ENCODE measurements at regions not wholly inside any gene's neighbourhood (a gene's known extent, or its start where the extent isn't known, plus 50 kb on each side); places are given as distances from the start of the nearest gene placed in this dataset.
"Not testable (repeated sequence)": the region's sequence is repeated elsewhere in the genome, so short reads cannot be mapped to it uniquely, and the experiment has no call there.

- H3K4me3 Mint-ChIP-seq = no peak overlapping the region
- no peak overlapping the region for H3K27ac Mint-ChIP-seq
- H3K4me3 ChIP-seq (ENCODE audit: low read length in 2 of 2) = no peak overlapping the region
- ChIA-PET CTCF (ENCODE audit: partially characterized antibody) (no interaction called here), POLR2A (ENCODE audit: partially characterized antibody) (no interaction called here)
- H3K9me3 Mint-ChIP-seq = peaks cover 0 to 2% (median 0%) of the 10 kb centered on the region in 8 donors
- H3K27me3 ChIP-seq (ENCODE audit: insufficient read depth, low read length) = no peaks in the 10 kb centered on the region
- H3K36me3 ChIP-seq (ENCODE audit: insufficient read depth, low read length) = no peaks in the 10 kb centered on the region
- no peaks in the 10 kb centered on the region for H3K4me1 ChIP-seq (ENCODE audit: insufficient read depth, low read length)
- no peaks in the 10 kb centered on the region for H3K4me1 Mint-ChIP-seq
- intact Hi-C loops (cut with micrococcal nuclease) = no loop called here
- no peak overlapping the region for H3K27ac ChIP-seq (ENCODE audit: low read depth, low read length)
- H3K36me3 Mint-ChIP-seq = no peaks in the 10 kb centered on the region
- no peak for DNase-seq
- peaks cover 0 to 11% of the 10 kb centered on the region in 2 donors for H3K27me3 Mint-ChIP-seq
- no peaks in the 10 kb centered on the region for H3K9me3 ChIP-seq (ENCODE audit: control insufficient read depth in 1 of 2, low read length in 2 of 2)
Measured at GRCh38 chr5:67934976-67935375, 280.6 kb upstream of the PIK3R1 start.

DNA sequence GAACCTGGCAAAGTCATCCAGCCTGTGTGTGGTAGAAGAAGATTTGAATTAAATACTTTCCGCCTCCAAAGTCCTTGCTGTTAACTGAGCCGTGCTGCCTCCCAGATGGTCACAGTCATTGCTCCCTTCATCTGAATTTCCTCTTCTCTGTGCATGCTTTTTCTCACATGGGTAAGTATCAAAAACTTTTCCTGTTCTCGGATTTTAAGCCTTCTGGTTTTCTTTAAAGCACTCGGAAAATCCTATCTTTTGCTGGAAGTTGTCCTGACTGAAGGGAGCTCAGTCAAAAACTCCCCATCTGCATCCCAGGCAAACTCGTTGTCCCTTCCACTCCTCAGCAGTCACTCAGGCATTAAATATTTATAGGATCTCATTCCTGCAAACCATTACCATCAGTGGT is 290.0 kb upstream of the PIK3R1 start:
- intact Hi-C loops (cut with micrococcal nuclease) = no loop called here
- no peak for DNase-seq
- no peaks in the 10 kb centered on the region for H3K36me3 Mint-ChIP-seq
- Histone ChIP-seq H3K4me3 (ENCODE audit: low read length in 2 of 2) (no peak overlapping the region), H3K4me1 (ENCODE audit: insufficient read depth, low read length) (no peaks in the 10 kb centered on the region), H3K27me3 (ENCODE audit: insufficient read depth, low read length) (no peaks in the 10 kb centered on the region), H3K27ac (ENCODE audit: low read depth, low read length) (no peak overlapping the region), H3K9me3 (ENCODE audit: control insufficient read depth in 1 of 2, low read length in 2 of 2) (no peaks in the 10 kb centered on the region), H3K36me3 (ENCODE audit: insufficient read depth, low read length) (no peaks in the 10 kb centered on the region)
- ChIA-PET CTCF (ENCODE audit: partially characterized antibody) (no interaction called here), POLR2A (ENCODE audit: partially characterized antibody) (no interaction called here)
- no peak overlapping the region for H3K4me3 Mint-ChIP-seq
- no peaks in the 10 kb centered on the region for H3K4me1 Mint-ChIP-seq
- H3K27ac Mint-ChIP-seq = no peak overlapping the region
- H3K27me3 Mint-ChIP-seq = peaks cover 2 to 7% of the 10 kb centered on the region in 2 donors
- H3K9me3 Mint-ChIP-seq = no peaks in the 10 kb centered on the region

DNA sequence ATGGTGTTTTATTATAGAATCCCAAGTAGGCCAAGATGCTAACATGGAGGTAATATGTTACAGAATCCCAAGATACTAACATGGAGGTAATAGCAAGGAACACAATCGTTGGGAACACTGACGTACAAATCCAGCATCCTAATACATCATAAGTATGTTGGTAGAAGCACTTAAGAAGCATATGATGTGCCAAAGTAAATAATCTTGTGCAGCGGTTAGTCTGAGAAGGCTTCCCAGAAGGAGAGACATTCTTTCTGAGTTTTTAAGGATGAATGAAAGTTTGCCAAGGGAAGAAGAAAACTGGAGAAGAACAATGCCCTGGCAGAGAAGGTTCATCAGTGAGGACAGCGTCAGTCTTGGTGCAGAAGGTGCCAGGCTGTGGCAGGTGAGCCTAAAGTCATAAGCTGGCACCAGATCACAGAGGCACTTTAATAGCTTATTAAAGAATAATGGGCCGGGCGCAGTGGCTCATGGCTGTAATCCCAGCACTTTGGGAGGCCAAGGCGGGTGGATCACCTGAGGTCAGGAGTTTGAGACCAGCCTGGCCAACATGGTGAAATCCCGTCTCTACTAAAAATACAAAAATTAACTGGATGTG is 294.5 kb upstream of the PIK3R1 start:
- Mint-ChIP-seq H3K27ac (no peak overlapping the region), H3K9me3 (peaks cover 2 to 11% (median 6%) of the 10 kb centered on the region in 8 donors), H3K27me3 (peaks cover 2 to 6% of the 10 kb centered on the region in 2 donors), H3K36me3 (no peaks in the 10 kb centered on the region), H3K4me1 (no peaks in the 10 kb centered on the region), H3K4me3 (no peak overlapping the region)
- H3K4me3 ChIP-seq (ENCODE audit: low read length in 2 of 2) = no peak overlapping the region
- DNase-seq = no peak
- intact Hi-C loops (cut with micrococcal nuclease) = no loop called here
- H3K36me3 ChIP-seq (ENCODE audit: insufficient read depth, low read length) = no peaks in the 10 kb centered on the region
- H3K4me1 ChIP-seq (ENCODE audit: insufficient read depth, low read length) = no peaks in the 10 kb centered on the region
- H3K9me3 ChIP-seq (ENCODE audit: control insufficient read depth in 1 of 2, low read length in 2 of 2) = no peaks in the 10 kb centered on the region
- CTCF ChIA-PET (ENCODE audit: partially characterized antibody) = no interaction called here
- no peaks in the 10 kb centered on the region for H3K27me3 ChIP-seq (ENCODE audit: insufficient read depth, low read length)
- POLR2A ChIA-PET (ENCODE audit: partially characterized antibody) = no interaction called here
- no peak overlapping the region for H3K27ac ChIP-seq (ENCODE audit: low read depth, low read length)

DNA sequence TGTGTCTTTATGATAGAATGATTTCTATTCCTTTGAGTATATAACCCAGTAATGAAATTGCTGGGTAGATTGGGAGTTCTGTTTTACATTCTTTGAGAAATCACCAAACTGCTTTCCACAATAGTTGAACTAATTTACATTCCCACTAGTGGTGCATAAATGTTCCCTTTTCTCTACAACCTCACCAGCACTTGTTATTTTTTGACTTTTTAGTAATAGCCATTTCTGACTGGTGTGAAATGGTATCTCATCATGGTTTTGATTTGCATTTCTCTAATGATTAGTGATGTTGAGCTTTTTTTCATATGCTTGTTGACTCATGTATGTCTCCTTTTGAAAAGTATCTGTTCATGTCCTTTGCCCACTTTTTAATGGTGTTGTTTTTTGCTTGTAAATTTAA is 296.0 kb upstream of the PIK3R1 start:
- H3K4me3 Mint-ChIP-seq; H3K36me3 Mint-ChIP-seq; H3K4me1 ChIP-seq (ENCODE audit: insufficient read depth, low read length); DNase-seq; CTCF ChIA-PET (ENCODE audit: partially characterized antibody); H3K27me3 ChIP-seq (ENCODE audit: insufficient read depth, low read length); H3K27ac ChIP-seq (ENCODE audit: low read depth, low read length); intact Hi-C loops (cut with micrococcal nuclease); POLR2A ChIA-PET (ENCODE audit: partially characterized antibody); H3K27me3 Mint-ChIP-seq; H3K4me1 Mint-ChIP-seq; H3K4me3 ChIP-seq (ENCODE audit: low read length in 2 of 2); H3K27ac Mint-ChIP-seq; H3K36me3 ChIP-seq (ENCODE audit: insufficient read depth, low read length); H3K9me3 ChIP-seq (ENCODE audit: control insufficient read depth in 1 of 2, low read length in 2 of 2): not testable (repeated sequence)
- H3K9me3 Mint-ChIP-seq = peaks cover 2 to 11% (median 6%) of the 10 kb centered on the region in 8 donors

DNA sequence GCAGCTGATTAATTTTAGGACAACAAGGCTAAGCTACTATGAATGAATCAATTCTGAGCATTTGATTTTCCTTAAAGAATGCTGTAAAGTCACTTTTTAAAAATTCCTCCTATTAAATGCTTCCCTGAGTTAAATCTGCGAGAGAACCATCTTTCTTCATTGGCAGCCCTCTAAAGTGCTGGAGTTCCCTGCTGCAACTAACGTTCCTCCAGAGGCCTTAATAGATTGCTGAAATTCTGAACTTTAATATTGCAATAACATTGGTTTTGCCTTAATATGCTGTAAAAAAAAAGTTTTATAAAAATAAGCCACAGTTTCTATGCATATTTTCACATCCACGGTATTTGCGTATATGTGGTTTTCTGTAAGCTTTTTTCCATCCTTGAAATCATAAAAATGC is 298.0 kb upstream of the PIK3R1 start:
- H3K27me3 ChIP-seq (ENCODE audit: insufficient read depth, low read length) = no peaks in the 10 kb centered on the region
- Mint-ChIP-seq H3K27me3 (peaks cover 2 to 5% of the 10 kb centered on the region in 2 donors), H3K4me3 (no peak overlapping the region), H3K9me3 (peaks cover 2 to 11% (median 6%) of the 10 kb centered on the region in 8 donors), H3K36me3 (no peaks in the 10 kb centered on the region), H3K4me1 (no peaks in the 10 kb centered on the region), H3K27ac (no peak overlapping the region)
- no peak overlapping the region for H3K4me3 ChIP-seq (ENCODE audit: low read length in 2 of 2)
- DNase-seq = no peak
- H3K4me1 ChIP-seq (ENCODE audit: insufficient read depth, low read length) = no peaks in the 10 kb centered on the region
- intact Hi-C loops (cut with micrococcal nuclease) = no loop called here
- ChIA-PET CTCF (ENCODE audit: partially characterized antibody) (interaction anchor here (0.5 to 0.6 kb wide), 2 partner anchors 125 to 320 kb away, joined by 3 read pairs; no protein-coding TSS in a partner anchor), POLR2A (ENCODE audit: partially characterized antibody) (no interaction called here)
- H3K27ac ChIP-seq (ENCODE audit: low read depth, low read length) = no peak overlapping the region
- no peaks in the 10 kb centered on the region for H3K36me3 ChIP-seq (ENCODE audit: insufficient read depth, low read length)
- H3K9me3 ChIP-seq (ENCODE audit: control insufficient read depth in 1 of 2, low read length in 2 of 2) = no peaks in the 10 kb centered on the region

DNA sequence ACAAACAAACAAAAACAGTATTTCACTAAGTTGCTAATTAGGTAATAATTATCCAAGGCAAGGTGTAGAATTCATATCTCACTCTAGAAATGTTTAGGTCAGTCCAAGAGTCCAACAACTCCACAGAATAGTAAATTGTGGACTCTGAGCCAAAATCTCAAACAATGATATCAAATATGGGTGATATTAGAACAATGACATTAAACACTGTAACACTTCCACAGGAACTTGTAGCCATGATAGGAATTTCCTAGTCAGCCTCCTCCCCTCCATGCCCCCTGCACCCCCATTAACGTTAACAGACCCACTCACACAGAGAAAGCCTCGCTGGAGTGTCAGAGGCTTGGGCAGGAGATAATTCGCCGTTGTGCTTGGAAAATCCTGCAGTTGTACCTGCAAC is 305.0 kb upstream of the PIK3R1 start:
- no peak overlapping the region for H3K4me3 Mint-ChIP-seq
- peaks cover 0 to 3% (median 0%) of the 10 kb centered on the region in 8 donors for H3K9me3 Mint-ChIP-seq
- H3K27ac Mint-ChIP-seq = no peak overlapping the region
- no peaks in the 10 kb centered on the region for H3K9me3 ChIP-seq (ENCODE audit: control insufficient read depth in 1 of 2, low read length in 2 of 2)
- ChIA-PET CTCF (ENCODE audit: partially characterized antibody) (no interaction called here), POLR2A (ENCODE audit: partially characterized antibody) (no interaction called here)
- intact Hi-C loops (cut with micrococcal nuclease) = no loop called here
- H3K27me3 Mint-ChIP-seq = peaks cover 0 to 2% of the 10 kb centered on the region in 2 donors
- no peak overlapping the region for H3K27ac ChIP-seq (ENCODE audit: low read depth, low read length)
- H3K4me3 ChIP-seq (ENCODE audit: low read length in 2 of 2) = no peak overlapping the region
- H3K4me1 ChIP-seq (ENCODE audit: insufficient read depth, low read length) = no peaks in the 10 kb centered on the region
- H3K36me3 Mint-ChIP-seq = no peaks in the 10 kb centered on the region
- no peaks in the 10 kb centered on the region for H3K36me3 ChIP-seq (ENCODE audit: insufficient read depth, low read length)
- peaks cover 0 to 1% (median 0%) of the 10 kb centered on the region in 4 donors for H3K4me1 Mint-ChIP-seq
- DNase-seq = no peak
- H3K27me3 ChIP-seq (ENCODE audit: insufficient read depth, low read length) = no peaks in the 10 kb centered on the region

GRCh38 chr5:67908126-67908765 is 307.3 kb upstream of the PIK3R1 start:
- ChIA-PET CTCF (ENCODE audit: partially characterized antibody) (no interaction called here), POLR2A (ENCODE audit: partially characterized antibody) (no interaction called here)
- Mint-ChIP-seq H3K4me3 (no peak overlapping the region), H3K36me3 (no peaks in the 10 kb centered on the region), H3K9me3 (peaks cover 0 to 3% (median 0%) of the 10 kb centered on the region in 8 donors), H3K27me3 (no peaks in the 10 kb centered on the region), H3K27ac (no peak overlapping the region), H3K4me1 (peaks cover 0 to 1% (median 0%) of the 10 kb centered on the region in 4 donors)
- Histone ChIP-seq H3K4me3 (ENCODE audit: low read length in 2 of 2) (no peak overlapping the region), H3K27ac (ENCODE audit: low read depth, low read length) (no peak overlapping the region), H3K27me3 (ENCODE audit: insufficient read depth, low read length) (no peaks in the 10 kb centered on the region), H3K36me3 (ENCODE audit: insufficient read depth, low read length) (no peaks in the 10 kb centered on the region), H3K4me1 (ENCODE audit: insufficient read depth, low read length) (no peaks in the 10 kb centered on the region), H3K9me3 (ENCODE audit: control insufficient read depth in 1 of 2, low read length in 2 of 2) (no peaks in the 10 kb centered on the region)
- intact Hi-C loops (cut with micrococcal nuclease) = no loop called here
- DNase-seq = no peak
